SK-N-SH (cell line): ENCODE measurements at regions not wholly inside any gene's neighbourhood (a gene's known extent, or its start where the extent isn't known, plus 50 kb on each side); places are given as distances from the start of the nearest gene placed in this dataset.

ENCODE experiments used
- CTCF ChIA-PET: fragments of 300-600, 350-600 bp; formaldehyde crosslinking; extraction: SDS; loops from one replicate; lab custom pipeline; 2021; lab: Yijun Ruan, JAX
- POLR2A ChIA-PET: fragments of 350-600 bp; sonication (Branson Sonifier 250); formaldehyde crosslinking; extraction: SDS; loops from one replicate; lab custom pipeline; 2020; ENCODE audit warnings: antibody characterized with exemption, inconsistent platforms; lab: Yijun Ruan, JAX
- DNase-seq: peaks from one replicate; pipeline ENCODE4 v3.0.0; 2012
- H2AFZ ChIP-seq: fragments of 200-600 bp; sonication (generic); 2 replicates; pipeline ENCODE4 v1.8.1; 2016; ENCODE audit warnings: antibody characterized with exemption, mild to moderate bottlenecking, low read depth
- H3F3A ChIP-seq: fragments of 200-600 bp; sonication (generic); replicated peaks from 2 replicates; pipeline ENCODE3; 2016; ENCODE audit warnings: antibody characterized with exemption, mild to moderate bottlenecking; ENCODE audit not compliant: insufficient read depth
- H3K27ac ChIP-seq, 2 experiments: fragments of 200-500 bp in 1 of 2; fragments of 200-600 bp in 1 of 2; sonication (Bioruptor generic) in 1 of 2; sonication (generic), shearing (Covaris generic) in 1 of 2; 2 replicates each; pipeline versions ENCODE4 v1.5.1 to v1.6.1; 2014 to 2016; ENCODE audit warnings: low read depth in 2 of 2, inconsistent platforms in 1 of 2, low read length in 1 of 2, mild to moderate bottlenecking in 1 of 2, mixed read lengths in 1 of 2
- H3K27me3 ChIP-seq: fragments of 200-600 bp; sonication (generic), shearing (Covaris generic); 2 replicates; pipeline ENCODE4 v1.6.1; 2016; ENCODE audit warnings: mixed run types; ENCODE audit not compliant: insufficient read depth
- H3K36me3 ChIP-seq, 2 experiments: fragments of 200-500 bp in 1 of 2; fragments of 200-600 bp in 1 of 2; sonication (Bioruptor generic) in 1 of 2; sonication (generic) in 1 of 2; replicated peaks in 1 of 2; 2 replicates each; pipeline versions ENCODE3 to v1.5.1; 2014 to 2016; ENCODE audit warnings: low read length in 1 of 2, mild to moderate bottlenecking in 1 of 2; ENCODE audit not compliant: insufficient read depth in 2 of 2, control insufficient read depth in 1 of 2
- H3K4me1 ChIP-seq, 2 experiments: fragments of 200-500 bp in 1 of 2; fragments of 200-600 bp in 1 of 2; sonication (Bioruptor generic) in 1 of 2; sonication (generic), shearing (Covaris generic) in 1 of 2; 2 replicates each; pipeline versions ENCODE4 v1.5.1 to v1.6.1; 2014 to 2016; ENCODE audit warnings: low read depth in 1 of 2, low read length in 1 of 2, mixed run types in 1 of 2; ENCODE audit not compliant: insufficient read depth in 2 of 2, control insufficient read depth in 1 of 2
- H3K4me2 ChIP-seq: fragments of 200-600 bp; sonication (generic), shearing (Covaris generic); 2 replicates; pipeline ENCODE4 v1.6.1; 2017; ENCODE audit warnings: mixed run types
- H3K4me3 ChIP-seq, 2 experiments: fragments of 200-500 bp in 1 of 2; fragments of 200-600 bp in 1 of 2; sonication (Bioruptor generic) in 1 of 2; sonication (generic), shearing (Covaris generic) in 1 of 2; 2 replicates each; pipeline versions ENCODE4 v1.5.1 to v1.8.1; 2014 to 2016; ENCODE audit warnings: low read depth in 2 of 2, inconsistent platforms in 1 of 2, low read length in 1 of 2, mild to moderate bottlenecking in 1 of 2, mixed read lengths in 1 of 2, moderate library complexity in 1 of 2
- H3K79me2 ChIP-seq: fragments of 200-600 bp; sonication (generic); 2 replicates; pipeline ENCODE4 v1.8.1; 2017; ENCODE audit warnings: mild to moderate bottlenecking; ENCODE audit not compliant: insufficient read depth
- H3K9ac ChIP-seq: fragments of 200-600 bp; sonication (generic); 2 replicates; pipeline ENCODE4 v1.6.1; 2017; ENCODE audit warnings: mixed run types
- H3K9me2 ChIP-seq: fragments of 200-600 bp; sonication (generic); 2 replicates; pipeline ENCODE4 v1.6.1; 2017; ENCODE audit warnings: mixed run types
- H3K9me3 ChIP-seq: fragments of 200-600 bp; sonication (generic); 2 replicates; pipeline ENCODE4 v1.6.1; 2017; ENCODE audit warnings: mixed run types, mild to moderate bottlenecking, moderate library complexity
- H4K20me1 ChIP-seq: fragments of 200-600 bp; sonication (generic); 2 replicates; pipeline ENCODE4 v1.6.1; 2017; ENCODE audit warnings: mild to moderate bottlenecking, mixed run types; ENCODE audit not compliant: insufficient read depth
- CHD2 ChIP-seq: fragments of 150-350 bp; IDR thresholded peaks from 2 replicates; pipeline ENCODE4 v1.6.1; 2018; ENCODE audit warnings: low read length; ENCODE audit not compliant: partially characterized antibody
- ELF1 ChIP-seq: IDR thresholded peaks from 2 replicates; pipeline ENCODE4 v1.4.0; 2012
- EZH2phosphoT487 ChIP-seq: fragments of 200-600 bp; sonication (generic); IDR thresholded peaks from 2 replicates; pipeline ENCODE4 v1.6.1; 2017; ENCODE audit warnings: low read depth, mixed run types, mild to moderate bottlenecking, antibody characterized with exemption, moderate library complexity, borderline replicate concordance
- FOSL2 ChIP-seq: IDR thresholded peaks from 2 replicates; pipeline ENCODE4 v1.4.0; 2012; ENCODE audit warnings: low read depth, mild to moderate bottlenecking, moderate library complexity, borderline replicate concordance
- FOXJ3 ChIP-seq: sonication (generic); formaldehyde crosslinking; IDR thresholded peaks from 2 replicates; pipeline ENCODE4 v1.5.1; 2020; ENCODE audit warnings: mild to moderate bottlenecking, missing genetic modification reagents
- GABPA ChIP-seq: IDR thresholded peaks from 2 replicates; pipeline ENCODE4 v1.4.0; 2012; ENCODE audit warnings: low read depth, mild to moderate bottlenecking
- JUND ChIP-seq: IDR thresholded peaks from 2 replicates; pipeline ENCODE4 v1.4.0; 2012
- NFIC ChIP-seq: IDR thresholded peaks from 2 replicates; pipeline ENCODE4 v1.4.0; 2012; ENCODE audit warnings: borderline replicate concordance
- NRF1 ChIP-seq: IDR thresholded peaks from 2 replicates; pipeline ENCODE4 v1.6.1; 2012; ENCODE audit warnings: low read depth, mild to moderate bottlenecking, low read length
- POLR2AphosphoS5 ChIP-seq: IDR thresholded peaks from 2 replicates; pipeline ENCODE4 v1.6.1; 2012; ENCODE audit warnings: low read depth, low read length
- RCOR1 ChIP-seq: fragments of 150-350 bp; IDR thresholded peaks from 2 replicates; pipeline ENCODE4 v1.6.1; 2017; ENCODE audit warnings: antibody characterized with exemption, low read length
- SIN3A ChIP-seq: IDR thresholded peaks from 2 replicates; pipeline ENCODE4 v1.6.1; 2012; ENCODE audit warnings: low read depth, mild to moderate bottlenecking, low read length, moderate library complexity, borderline replicate concordance
- TCF12 ChIP-seq: IDR thresholded peaks from 2 replicates; pipeline ENCODE4 v1.4.0; 2012
- TEAD4 ChIP-seq: IDR thresholded peaks from 2 replicates; pipeline ENCODE4 v1.4.0; 2012; ENCODE audit warnings: mild to moderate bottlenecking, borderline replicate concordance; ENCODE audit not compliant: insufficient read depth
- WGBS: methylation state at CpG from one replicate; pipeline ENCODE4 v1.1.6; 2017; ENCODE audit warnings: low lambda C conversion rate; 5-methylcytosine and 5-hydroxymethylcytosine counted together
- TF ChIP-seq, protein P1 (sequence below): fragments of 200-600 bp; sonication (generic); IDR thresholded peaks from 2 replicates; pipeline ENCODE4 v1.6.1; 2017; ENCODE audit warnings: antibody characterized with exemption, mild to moderate bottlenecking, moderate library complexity
- TF ChIP-seq, protein P2 (sequence below): IDR thresholded peaks from 2 replicates; pipeline ENCODE4; 2012
- TF ChIP-seq, protein P3 (sequence below): IDR thresholded peaks from 2 replicates; pipeline ENCODE4 v1.6.1; 2012; ENCODE audit warnings: mild to moderate bottlenecking, low read depth, low read length, moderate library complexity
- TF ChIP-seq, protein P4 (sequence below): IDR thresholded peaks from 2 replicates; pipeline ENCODE4 v1.4.0; 2012; ENCODE audit warnings: low read depth, borderline replicate concordance
- TF ChIP-seq, protein P5 (sequence below): IDR thresholded peaks from 2 replicates; pipeline ENCODE4 v1.4.0; 2012; ENCODE audit warnings: low read depth, borderline replicate concordance
- TF ChIP-seq, protein P6 (sequence below): fragments of 150-350 bp; IDR thresholded peaks from 2 replicates; pipeline ENCODE4 v1.6.1; 2016; ENCODE audit warnings: mild to moderate bottlenecking, low read depth, low read length

DNA sequence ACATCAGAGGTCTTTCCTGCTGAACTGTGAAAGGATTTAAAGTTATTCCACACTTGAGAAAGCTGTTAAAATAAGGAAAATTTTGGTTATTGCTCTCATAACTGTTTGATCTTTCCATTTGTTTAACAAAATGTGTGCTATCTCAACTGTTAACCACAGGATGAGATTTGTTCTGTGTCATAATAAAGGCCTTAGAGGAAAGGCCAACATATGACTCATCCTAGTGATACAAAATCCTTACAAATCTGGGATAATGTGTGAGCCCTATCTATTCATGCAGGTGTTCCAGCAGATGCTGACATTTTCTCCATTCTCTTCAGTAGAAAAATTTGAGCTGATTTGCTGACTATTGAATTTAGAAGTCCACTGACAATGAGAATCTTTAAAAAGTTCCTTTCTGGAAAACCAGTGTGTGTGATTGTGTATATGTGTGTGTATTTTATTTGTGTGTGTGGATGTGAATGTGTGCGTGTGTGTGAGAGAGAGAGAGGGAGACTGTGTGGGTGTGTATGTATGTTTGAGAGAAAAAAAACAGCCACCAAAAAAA is 1111.9 kb upstream of the GYPC start:
- H3K9me2 ChIP-seq, result no peaks in the 10 kb centered on the region
- no peak overlapping the region for H2AFZ ChIP-seq
- H3K79me2 ChIP-seq, result no peaks in the 10 kb centered on the region
- H3K9me3 ChIP-seq, result no peaks in the 10 kb centered on the region
- no peaks in the 10 kb centered on the region for H3K4me1 ChIP-seq
- TF ChIP-seq, protein P1, sequence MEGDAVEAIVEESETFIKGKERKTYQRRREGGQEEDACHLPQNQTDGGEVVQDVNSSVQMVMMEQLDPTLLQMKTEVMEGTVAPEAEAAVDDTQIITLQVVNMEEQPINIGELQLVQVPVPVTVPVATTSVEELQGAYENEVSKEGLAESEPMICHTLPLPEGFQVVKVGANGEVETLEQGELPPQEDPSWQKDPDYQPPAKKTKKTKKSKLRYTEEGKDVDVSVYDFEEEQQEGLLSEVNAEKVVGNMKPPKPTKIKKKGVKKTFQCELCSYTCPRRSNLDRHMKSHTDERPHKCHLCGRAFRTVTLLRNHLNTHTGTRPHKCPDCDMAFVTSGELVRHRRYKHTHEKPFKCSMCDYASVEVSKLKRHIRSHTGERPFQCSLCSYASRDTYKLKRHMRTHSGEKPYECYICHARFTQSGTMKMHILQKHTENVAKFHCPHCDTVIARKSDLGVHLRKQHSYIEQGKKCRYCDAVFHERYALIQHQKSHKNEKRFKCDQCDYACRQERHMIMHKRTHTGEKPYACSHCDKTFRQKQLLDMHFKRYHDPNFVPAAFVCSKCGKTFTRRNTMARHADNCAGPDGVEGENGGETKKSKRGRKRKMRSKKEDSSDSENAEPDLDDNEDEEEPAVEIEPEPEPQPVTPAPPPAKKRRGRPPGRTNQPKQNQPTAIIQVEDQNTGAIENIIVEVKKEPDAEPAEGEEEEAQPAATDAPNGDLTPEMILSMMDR, result no peak
- TF ChIP-seq, protein P2, sequence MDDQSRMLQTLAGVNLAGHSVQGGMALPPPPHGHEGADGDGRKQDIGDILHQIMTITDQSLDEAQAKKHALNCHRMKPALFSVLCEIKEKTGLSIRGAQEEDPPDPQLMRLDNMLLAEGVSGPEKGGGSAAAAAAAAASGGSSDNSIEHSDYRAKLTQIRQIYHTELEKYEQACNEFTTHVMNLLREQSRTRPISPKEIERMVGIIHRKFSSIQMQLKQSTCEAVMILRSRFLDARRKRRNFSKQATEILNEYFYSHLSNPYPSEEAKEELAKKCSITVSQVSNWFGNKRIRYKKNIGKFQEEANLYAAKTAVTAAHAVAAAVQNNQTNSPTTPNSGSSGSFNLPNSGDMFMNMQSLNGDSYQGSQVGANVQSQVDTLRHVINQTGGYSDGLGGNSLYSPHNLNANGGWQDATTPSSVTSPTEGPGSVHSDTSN, result no peak
- TF ChIP-seq FOSL2 (no peak), TEAD4 (no peak), GABPA (no peak), ELF1 (no peak), NFIC (no peak), RCOR1 (no peak), FOXJ3 (CRISPR knock-in tag) (no peak), NRF1 (no peak), SIN3A (no peak), POLR2AphosphoS5 (no peak), EZH2phosphoT487 (no peak), JUND (no peak), TCF12 (no peak), CHD2 (no peak)
- TF ChIP-seq, protein P3, sequence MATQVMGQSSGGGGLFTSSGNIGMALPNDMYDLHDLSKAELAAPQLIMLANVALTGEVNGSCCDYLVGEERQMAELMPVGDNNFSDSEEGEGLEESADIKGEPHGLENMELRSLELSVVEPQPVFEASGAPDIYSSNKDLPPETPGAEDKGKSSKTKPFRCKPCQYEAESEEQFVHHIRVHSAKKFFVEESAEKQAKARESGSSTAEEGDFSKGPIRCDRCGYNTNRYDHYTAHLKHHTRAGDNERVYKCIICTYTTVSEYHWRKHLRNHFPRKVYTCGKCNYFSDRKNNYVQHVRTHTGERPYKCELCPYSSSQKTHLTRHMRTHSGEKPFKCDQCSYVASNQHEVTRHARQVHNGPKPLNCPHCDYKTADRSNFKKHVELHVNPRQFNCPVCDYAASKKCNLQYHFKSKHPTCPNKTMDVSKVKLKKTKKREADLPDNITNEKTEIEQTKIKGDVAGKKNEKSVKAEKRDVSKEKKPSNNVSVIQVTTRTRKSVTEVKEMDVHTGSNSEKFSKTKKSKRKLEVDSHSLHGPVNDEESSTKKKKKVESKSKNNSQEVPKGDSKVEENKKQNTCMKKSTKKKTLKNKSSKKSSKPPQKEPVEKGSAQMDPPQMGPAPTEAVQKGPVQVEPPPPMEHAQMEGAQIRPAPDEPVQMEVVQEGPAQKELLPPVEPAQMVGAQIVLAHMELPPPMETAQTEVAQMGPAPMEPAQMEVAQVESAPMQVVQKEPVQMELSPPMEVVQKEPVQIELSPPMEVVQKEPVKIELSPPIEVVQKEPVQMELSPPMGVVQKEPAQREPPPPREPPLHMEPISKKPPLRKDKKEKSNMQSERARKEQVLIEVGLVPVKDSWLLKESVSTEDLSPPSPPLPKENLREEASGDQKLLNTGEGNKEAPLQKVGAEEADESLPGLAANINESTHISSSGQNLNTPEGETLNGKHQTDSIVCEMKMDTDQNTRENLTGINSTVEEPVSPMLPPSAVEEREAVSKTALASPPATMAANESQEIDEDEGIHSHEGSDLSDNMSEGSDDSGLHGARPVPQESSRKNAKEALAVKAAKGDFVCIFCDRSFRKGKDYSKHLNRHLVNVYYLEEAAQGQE, result no peak
- TF ChIP-seq, protein P4, sequence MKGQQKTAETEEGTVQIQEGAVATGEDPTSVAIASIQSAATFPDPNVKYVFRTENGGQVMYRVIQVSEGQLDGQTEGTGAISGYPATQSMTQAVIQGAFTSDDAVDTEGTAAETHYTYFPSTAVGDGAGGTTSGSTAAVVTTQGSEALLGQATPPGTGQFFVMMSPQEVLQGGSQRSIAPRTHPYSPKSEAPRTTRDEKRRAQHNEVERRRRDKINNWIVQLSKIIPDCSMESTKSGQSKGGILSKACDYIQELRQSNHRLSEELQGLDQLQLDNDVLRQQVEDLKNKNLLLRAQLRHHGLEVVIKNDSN, result no peak
- TF ChIP-seq, protein P5, sequence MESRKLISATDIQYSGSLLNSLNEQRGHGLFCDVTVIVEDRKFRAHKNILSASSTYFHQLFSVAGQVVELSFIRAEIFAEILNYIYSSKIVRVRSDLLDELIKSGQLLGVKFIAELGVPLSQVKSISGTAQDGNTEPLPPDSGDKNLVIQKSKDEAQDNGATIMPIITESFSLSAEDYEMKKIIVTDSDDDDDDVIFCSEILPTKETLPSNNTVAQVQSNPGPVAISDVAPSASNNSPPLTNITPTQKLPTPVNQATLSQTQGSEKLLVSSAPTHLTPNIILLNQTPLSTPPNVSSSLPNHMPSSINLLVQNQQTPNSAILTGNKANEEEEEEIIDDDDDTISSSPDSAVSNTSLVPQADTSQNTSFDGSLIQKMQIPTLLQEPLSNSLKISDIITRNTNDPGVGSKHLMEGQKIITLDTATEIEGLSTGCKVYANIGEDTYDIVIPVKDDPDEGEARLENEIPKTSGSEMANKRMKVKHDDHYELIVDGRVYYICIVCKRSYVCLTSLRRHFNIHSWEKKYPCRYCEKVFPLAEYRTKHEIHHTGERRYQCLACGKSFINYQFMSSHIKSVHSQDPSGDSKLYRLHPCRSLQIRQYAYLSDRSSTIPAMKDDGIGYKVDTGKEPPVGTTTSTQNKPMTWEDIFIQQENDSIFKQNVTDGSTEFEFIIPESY, result no peak
- TF ChIP-seq, protein P6, sequence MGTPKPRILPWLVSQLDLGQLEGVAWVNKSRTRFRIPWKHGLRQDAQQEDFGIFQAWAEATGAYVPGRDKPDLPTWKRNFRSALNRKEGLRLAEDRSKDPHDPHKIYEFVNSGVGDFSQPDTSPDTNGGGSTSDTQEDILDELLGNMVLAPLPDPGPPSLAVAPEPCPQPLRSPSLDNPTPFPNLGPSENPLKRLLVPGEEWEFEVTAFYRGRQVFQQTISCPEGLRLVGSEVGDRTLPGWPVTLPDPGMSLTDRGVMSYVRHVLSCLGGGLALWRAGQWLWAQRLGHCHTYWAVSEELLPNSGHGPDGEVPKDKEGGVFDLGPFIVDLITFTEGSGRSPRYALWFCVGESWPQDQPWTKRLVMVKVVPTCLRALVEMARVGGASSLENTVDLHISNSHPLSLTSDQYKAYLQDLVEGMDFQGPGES, result no peak
- no peaks in the 10 kb centered on the region for H3K36me3 ChIP-seq
- no peaks in the 10 kb centered on the region for H3K27me3 ChIP-seq
- no peak overlapping the region for H3K27ac ChIP-seq
- H4K20me1 ChIP-seq, result no peaks in the 10 kb centered on the region
- POLR2A ChIA-PET, result no interaction called here
- H3F3A ChIP-seq, result no peaks in the 10 kb centered on the region
- H3K4me2 ChIP-seq, result no peak overlapping the region
- H3K9ac ChIP-seq, result no peak overlapping the region
- DNase-seq, result no peak
- CTCF ChIA-PET, result no interaction called here
- WGBS, result 21% methylated on average over 1 of the region's 1 CpG
- no peak overlapping the region for H3K4me3 ChIP-seq
